SKM-1 treated with dmso at 0.1 percent for 144 hours (cell line): ENCODE measurements at regions not wholly inside any gene's neighbourhood (a gene's known extent, or its start where the extent isn't known, plus 50 kb on each side); places are given as distances from the start of the nearest gene placed in this dataset.

Source experiments
- DNase-seq: peaks from one replicate; lab custom pipeline; 2025; ENCODE audit not compliant: unreplicated experiment; lab: John Stamatoyannopoulos, UW

GRCh38 chr10:131762789-131763696, 137.8 kb upstream of the PPP2R2D start:
- DNase-seq, result no peak

DNA sequence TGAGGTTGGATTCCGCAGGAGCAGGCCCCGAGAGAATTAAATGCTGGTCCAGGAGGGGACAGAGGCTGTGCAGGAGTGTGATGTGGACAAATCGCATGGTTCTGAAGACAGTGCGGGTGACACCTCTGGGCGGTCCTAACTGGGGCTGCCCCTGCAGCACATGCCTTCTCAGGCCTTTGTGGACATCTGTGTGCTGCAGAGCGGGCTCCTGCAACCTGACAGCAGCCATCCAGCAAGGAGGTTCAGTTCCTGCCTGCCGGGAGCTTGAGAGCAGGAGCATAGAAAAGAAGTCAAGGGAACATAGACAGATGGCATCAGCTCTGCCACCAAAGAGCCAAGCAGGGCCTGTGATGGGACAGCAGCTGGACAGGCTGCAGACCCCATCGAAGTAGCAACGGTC, 135.9 kb upstream of the PPP2R2D start:
- DNase-seq, result no peak

DNA sequence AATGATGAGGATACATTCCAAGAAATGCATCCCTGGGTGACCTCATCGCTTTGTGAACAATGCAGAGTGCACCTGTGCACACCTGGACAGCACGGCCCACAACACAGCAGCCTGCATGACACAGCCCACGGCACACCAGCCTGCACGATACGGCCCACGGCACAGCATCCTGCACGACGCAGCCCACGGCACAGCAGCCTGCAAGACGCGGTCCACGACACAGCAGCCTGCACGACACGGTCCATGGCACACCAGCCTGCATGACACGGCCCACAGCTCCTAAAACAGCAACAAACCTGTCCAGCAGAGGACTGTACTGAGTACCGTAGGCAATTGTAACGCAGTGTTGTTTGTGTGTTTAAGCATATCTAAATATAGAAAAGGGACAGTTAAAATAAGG, 134.7 kb upstream of the PPP2R2D start:
- no peak for DNase-seq

- DNase-seq, result no peak
Measured at GRCh38 chr10:131767716-131768115, 133.1 kb upstream of the PPP2R2D start.

DNA sequence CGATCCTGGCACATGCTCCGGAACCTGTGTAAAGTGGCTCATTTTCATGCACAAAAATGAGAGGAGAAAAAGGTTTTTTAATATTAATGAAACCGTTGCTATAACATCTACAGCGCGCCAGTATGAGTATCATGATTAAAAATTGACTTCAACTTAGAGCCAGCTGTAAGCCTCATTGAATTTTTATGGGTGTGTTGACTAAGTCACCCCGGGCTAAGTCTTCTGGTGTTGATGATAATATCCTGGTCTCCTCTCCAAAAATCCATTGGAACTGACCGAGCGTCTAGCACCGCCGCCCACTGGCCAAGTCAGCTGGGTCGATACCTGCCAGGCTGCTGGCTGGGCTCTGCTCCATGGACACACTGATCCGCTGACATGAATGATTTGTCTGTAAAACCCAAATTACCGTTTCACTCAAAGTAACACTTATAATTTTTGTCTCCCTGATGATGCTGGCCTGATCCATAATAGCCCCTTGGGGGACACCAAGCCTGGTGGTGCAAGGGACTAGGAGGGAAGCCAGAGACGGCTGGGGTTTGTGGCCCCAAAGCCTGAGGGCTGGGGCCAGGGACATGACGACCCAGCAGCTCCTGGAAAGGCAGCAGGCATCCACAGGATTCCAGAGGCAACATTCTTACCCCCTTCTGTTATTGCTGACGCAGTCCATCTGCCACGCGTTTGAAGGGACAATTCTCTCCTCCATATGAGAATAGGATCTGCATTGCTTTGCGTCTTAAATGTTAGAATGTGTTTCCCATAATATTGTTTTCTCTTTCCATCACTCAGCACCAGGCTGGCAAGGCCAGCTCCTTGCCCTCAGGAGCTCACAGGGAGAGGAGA, 131.0 kb upstream of the PPP2R2D start:
- no peak for DNase-seq

GRCh38 chr10:131770946-131771633, 129.7 kb upstream of the PPP2R2D start:
- no peak for DNase-seq

DNA sequence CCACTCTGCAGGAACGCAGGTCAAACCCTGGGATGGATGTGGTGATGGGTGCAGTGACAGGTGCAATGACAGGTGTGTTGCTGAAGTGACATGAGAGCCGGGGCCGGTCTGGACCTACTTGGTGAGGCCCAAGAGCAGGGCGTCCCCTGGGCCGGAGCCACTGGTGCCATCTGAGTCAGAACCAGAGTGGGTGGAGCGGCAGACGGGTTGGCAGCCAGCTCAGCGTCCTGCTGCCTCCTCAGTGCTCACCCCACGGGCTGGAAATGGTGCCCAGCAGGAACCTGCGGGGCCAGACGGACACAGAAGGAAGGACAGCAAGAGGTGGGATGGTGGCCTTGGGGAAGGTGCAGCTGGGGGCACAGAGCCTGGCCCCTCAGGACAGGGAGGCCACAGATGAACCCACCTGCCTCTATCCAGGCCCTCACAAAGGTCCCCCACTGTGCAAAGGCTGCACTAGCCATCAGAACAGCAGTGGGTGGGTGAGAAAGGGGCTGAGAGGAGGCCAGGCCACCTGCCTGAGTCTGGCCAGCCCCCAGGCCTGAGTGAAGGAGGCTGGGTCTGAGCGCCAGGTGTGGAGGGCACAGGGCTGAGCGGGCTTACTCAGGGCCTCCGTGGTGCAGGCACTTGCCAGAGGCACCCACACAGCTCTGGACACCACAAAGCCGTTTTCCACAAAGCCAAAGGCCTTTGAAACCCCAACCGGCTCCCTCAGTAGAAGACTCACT, 129.0 kb upstream of the PPP2R2D start:
- no peak for DNase-seq

DNA sequence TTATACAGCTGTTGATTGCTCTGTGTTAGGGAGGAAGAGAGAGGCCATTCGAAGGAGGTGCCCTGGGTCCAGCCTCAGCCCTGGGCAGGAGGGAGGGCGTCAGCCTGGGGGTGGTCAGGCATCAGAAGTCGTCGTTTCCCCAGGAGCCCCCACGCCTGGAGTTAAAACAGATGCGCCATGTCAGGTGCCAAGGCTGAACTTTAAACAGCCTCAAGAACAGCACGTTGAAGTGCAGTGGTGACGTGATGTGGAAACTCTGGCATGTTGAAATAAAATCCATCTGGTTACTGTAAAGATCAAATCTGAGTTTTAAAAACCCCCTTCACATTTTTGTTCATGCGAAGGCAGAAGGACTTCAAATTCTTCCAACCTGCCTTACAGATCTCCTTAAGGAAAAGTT, 128.4 kb upstream of the PPP2R2D start:
- DNase-seq, result no peak

GRCh38 chr10:131773370-131774343, 127.2 kb upstream of the PPP2R2D start:
- no peak for DNase-seq

DNA sequence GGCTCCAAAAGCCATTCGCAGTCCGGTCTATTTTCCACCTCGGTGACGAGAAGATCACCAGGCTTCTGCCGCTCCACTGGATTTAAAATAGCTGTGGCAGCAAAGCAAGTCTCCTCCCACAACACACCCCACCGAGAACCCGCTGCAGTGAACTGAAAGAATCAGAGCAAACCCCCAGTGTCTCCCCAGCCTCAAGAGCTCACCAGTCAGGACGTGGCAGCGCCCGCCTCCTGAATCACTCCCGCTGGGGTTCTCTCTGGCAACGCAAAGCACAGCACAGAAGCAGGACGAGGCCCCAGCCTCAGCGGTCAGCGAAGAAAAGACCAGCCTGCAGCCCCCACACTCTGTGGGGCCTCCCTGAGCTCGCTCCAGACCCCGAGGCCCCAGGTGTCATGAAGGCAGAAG, 126.1 kb upstream of the PPP2R2D start:
- no peak for DNase-seq

GRCh38 chr10:131775433-131775832, 125.4 kb upstream of the PPP2R2D start:
- DNase-seq, result no peak

GRCh38 chr10:131775833-131776232, 125.0 kb upstream of the PPP2R2D start:
- no peak for DNase-seq

- DNase-seq, result no peak
Measured at GRCh38 chr10:131776496-131776895, 124.3 kb upstream of the PPP2R2D start.

DNA sequence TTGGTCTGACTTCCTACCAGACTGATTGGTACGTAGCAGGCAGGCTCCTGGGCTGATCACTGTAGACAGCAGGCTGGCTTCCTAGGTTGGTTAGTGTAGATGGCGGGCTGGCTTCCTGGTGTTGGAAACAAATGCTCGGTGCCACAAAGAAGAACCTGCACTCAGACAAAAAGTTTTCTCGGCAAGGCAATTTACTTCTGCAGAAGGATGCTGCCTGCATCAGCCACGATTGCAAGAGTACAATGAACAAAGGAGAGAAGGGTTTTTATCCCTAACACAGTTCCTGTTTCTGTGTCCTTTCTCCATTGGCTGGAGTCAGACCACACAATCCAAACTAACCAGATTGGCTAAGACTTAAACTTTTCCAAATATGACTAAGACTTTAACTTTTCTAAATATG, 123.6 kb upstream of the PPP2R2D start:
- DNase-seq, result no peak

DNA sequence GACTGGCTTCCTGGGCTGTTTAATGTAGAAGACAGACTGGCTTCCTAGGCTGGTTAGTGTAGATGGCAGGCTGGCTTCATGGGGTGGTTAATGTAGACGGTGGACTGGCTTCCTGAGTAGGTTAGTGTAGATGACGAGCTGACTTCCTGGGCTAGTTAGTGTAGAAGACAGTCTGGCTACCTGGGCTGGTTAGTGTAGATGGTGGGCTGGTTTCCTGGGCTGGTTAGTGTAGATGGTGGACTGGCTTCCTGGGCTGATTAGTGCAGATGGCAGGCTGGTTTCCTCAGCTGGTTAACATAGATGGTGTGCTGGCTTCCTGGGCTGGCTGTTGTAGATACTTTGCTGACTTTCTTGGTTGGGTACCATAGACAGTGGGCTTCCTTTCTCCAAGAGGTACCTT, 122.9 kb upstream of the PPP2R2D start:
- no peak for DNase-seq

DNA sequence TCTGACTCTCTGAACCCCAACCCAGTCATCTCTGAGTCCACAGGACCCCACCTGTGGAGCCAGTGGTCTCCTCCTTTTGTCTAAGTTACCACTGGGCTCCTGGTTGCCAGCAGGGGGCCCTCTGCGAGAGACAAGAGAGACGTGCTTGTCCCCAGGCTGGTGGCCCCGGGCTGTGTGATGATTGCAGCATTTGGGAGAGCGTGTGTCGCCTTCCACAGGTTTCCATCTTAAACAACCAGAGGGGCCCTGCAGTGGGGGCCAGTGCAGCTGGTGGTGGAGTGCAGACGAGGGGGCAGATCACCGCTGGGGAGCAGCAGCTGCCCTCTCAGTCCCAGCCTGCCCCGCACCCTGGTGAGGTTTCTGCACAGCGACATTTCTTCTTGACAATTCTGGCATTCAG, 122.4 kb upstream of the PPP2R2D start:
- DNase-seq, result no peak

DNA sequence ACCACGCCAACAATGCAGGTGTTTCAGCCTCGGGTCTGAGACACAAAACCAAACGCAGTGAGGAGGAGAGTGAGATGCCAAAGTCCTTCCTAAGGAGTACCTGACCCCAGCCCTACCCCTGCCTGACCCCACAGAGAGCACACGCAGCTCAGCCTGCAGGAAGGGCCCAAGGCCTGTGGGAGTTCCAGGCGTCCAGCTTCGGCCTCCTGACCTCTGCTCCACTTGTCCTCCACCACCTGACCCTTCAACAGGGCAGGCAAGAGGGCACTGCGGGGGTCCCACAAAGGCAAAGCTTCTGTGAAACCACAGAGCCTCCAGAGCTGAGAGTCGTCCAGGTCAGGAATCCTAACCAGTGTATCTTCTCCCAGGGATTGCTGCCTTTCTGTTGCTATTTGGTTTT, 122.0 kb upstream of the PPP2R2D start:
- DNase-seq, result no peak

DNA sequence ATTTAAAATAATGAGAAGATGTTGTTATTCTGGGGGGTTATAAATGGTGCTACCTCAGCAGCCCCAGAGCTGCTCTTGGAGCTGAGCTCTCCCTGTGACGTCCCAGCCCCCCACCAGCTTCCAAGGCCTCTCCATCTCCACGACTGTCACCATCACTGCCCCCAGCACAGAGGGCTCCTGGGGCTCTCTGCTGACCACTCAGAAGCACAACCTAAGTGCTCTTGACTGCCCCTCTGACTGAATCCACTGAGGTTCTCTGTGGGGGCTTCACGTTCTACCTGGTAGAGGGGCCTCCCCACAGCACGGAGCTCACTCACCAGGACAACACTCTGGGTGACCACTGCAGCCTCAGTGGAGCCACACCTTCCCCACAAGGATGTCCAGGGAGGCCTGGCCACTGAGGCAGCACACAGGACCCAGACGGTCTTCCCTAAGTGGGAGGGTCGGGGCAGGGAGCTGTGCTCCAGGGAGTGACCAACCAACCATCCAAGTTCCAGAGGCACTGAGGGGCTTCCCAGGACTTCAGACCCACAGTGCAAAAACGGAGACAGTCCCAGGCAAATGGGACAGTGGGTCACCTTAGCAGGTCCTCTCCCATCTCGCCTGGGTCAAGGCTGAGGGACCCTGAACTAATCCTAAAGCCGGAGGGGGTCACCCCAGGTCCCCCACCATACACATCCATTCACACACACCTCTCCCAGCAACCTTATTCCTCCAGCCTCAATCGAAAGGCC, 121.0 kb upstream of the PPP2R2D start:
- no peak for DNase-seq

DNA sequence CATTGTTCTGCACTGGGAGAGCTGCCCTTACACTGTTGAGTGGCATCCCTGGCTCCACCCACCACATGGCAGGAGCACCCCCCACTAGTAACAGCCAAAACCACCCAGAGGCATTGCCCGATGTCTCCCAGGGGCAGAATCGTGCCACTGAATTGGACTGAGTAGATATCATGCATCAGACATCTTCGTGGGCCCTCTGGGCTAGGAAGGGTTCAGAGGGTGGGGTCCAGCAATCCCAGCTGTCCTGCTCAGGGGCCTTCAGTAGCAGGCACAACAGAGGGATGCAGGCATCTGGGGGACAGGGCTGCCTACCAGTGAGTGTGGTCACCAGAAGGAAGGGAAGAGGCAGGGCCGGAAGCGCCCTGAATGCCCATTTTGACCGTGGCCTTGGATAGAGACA, 119.7 kb upstream of the PPP2R2D start:
- no peak for DNase-seq
